ENCODE measurements at regions not wholly inside any gene's neighbourhood (a gene's known extent, or its start where the extent isn't known, plus 50 kb on each side); places are given as distances from the start of the nearest gene placed in this dataset.

- no peak overlapping the region for H3K27ac ChIP-seq (ENCODE audit: low read depth in 2 of 2, low read length in 2 of 2)
- TF ChIP-seq, protein P1, sequence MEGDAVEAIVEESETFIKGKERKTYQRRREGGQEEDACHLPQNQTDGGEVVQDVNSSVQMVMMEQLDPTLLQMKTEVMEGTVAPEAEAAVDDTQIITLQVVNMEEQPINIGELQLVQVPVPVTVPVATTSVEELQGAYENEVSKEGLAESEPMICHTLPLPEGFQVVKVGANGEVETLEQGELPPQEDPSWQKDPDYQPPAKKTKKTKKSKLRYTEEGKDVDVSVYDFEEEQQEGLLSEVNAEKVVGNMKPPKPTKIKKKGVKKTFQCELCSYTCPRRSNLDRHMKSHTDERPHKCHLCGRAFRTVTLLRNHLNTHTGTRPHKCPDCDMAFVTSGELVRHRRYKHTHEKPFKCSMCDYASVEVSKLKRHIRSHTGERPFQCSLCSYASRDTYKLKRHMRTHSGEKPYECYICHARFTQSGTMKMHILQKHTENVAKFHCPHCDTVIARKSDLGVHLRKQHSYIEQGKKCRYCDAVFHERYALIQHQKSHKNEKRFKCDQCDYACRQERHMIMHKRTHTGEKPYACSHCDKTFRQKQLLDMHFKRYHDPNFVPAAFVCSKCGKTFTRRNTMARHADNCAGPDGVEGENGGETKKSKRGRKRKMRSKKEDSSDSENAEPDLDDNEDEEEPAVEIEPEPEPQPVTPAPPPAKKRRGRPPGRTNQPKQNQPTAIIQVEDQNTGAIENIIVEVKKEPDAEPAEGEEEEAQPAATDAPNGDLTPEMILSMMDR (IDR thresholded peaks at IDR 0.05; ENCODE audit: borderline replicate concordance, extremely low read depth, insufficient read depth) = no peak
- no peak overlapping the region for H3K4me3 ChIP-seq (ENCODE audit: low read length in 3 of 3)
- peaks cover 3 to 21% (median 7%) of the 10 kb centered on the region in 3 donors for H3K4me1 ChIP-seq (ENCODE audit: control insufficient read depth in 2 of 3, insufficient read depth in 2 of 3, low read depth in 1 of 3, low read length in 3 of 3)
- no peak overlapping the region for H3K9ac ChIP-seq (ENCODE audit: low read length in 3 of 3)
- H3K9me3 ChIP-seq (ENCODE audit: control insufficient read depth in 2 of 3, insufficient read depth in 1 of 3, low read length in 3 of 3) = no peaks in the 10 kb centered on the region
- no peaks in the 10 kb centered on the region for H3K27me3 ChIP-seq (ENCODE audit: control insufficient read depth, insufficient read depth, low read length)
- FAIRE-seq (no peak), DNase-seq (no peak)
- H3K36me3 ChIP-seq (ENCODE audit: control insufficient read depth in 2 of 3, insufficient read depth in 3 of 3, low read length in 3 of 3) = peaks cover 0 to 26% (median 18%) of the 10 kb centered on the region in 3 donors
- intact Hi-C loops (cut with DNase I) = no loop called here
Measured at GRCh38 chr16:31710880-31711279, 162.7 kb upstream of the ZNF267 start.

DNA sequence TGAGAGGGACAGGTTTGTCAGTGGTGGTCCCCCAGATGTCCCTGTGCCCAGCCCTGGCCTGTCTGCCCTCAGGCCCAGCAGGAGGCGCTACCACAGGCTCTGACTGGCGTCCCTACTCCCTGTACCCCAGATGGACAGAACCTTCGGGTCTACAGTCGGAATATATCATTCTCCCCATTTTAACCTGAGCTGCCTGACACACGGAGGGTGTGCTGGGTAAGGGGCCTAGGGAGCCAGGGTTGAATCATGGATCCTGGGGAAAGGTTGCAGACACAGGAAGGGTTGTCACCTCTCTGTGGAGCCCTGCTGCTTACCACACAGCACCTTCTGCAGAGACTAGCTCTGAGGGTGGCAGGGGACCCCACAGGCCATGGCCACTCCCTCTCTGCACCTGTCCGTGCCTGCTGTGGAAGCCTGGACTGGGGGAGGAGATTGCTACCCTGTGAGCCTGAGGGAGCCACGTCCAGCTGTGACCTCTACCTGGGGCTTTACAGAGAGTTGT lies 162.2 kb upstream of the ZNF267 start:
- no peaks in the 10 kb centered on the region for H3K9me3 ChIP-seq (ENCODE audit: control insufficient read depth in 2 of 3, insufficient read depth in 1 of 3, low read length in 3 of 3)
- FAIRE-seq (no peak), DNase-seq (no peak)
- no peaks in the 10 kb centered on the region for H3K27me3 ChIP-seq (ENCODE audit: control insufficient read depth, insufficient read depth, low read length)
- TF ChIP-seq, protein P1 (IDR thresholded peaks at IDR 0.05; ENCODE audit: borderline replicate concordance, extremely low read depth, insufficient read depth) = no peak
- H3K36me3 ChIP-seq (ENCODE audit: control insufficient read depth in 2 of 3, insufficient read depth in 3 of 3, low read length in 3 of 3) = peaks cover 0 to 21% (median 14%) of the 10 kb centered on the region in 3 donors
- no peak overlapping the region for H3K9ac ChIP-seq (ENCODE audit: low read length in 3 of 3)
- peaks cover 3 to 21% (median 7%) of the 10 kb centered on the region in 3 donors for H3K4me1 ChIP-seq (ENCODE audit: control insufficient read depth in 2 of 3, insufficient read depth in 2 of 3, low read depth in 1 of 3, low read length in 3 of 3)
- intact Hi-C loops (cut with DNase I) = no loop called here
- H3K4me3 ChIP-seq (ENCODE audit: low read length in 3 of 3) = no peak overlapping the region
- peak overlapping the region in 1 of 2 donors; percentile 9 for H3K27ac ChIP-seq (ENCODE audit: low read depth in 2 of 2, low read length in 2 of 2)

GRCh38 chr16:31712064-31712540 lies 161.5 kb upstream of the ZNF267 start:
- Histone ChIP-seq H3K4me3 (ENCODE audit: low read length in 3 of 3) (no peak overlapping the region), H3K27me3 (ENCODE audit: control insufficient read depth, insufficient read depth, low read length) (no peaks in the 10 kb centered on the region), H3K9me3 (ENCODE audit: control insufficient read depth in 2 of 3, insufficient read depth in 1 of 3, low read length in 3 of 3) (no peaks in the 10 kb centered on the region), H3K27ac (ENCODE audit: low read depth in 2 of 2, low read length in 2 of 2) (no peak overlapping the region), H3K36me3 (ENCODE audit: control insufficient read depth in 2 of 3, insufficient read depth in 3 of 3, low read length in 3 of 3) (peaks cover 0 to 15% (median 8%) of the 10 kb centered on the region in 3 donors), H3K9ac (ENCODE audit: low read length in 3 of 3) (no peak overlapping the region), H3K4me1 (ENCODE audit: control insufficient read depth in 2 of 3, insufficient read depth in 2 of 3, low read depth in 1 of 3, low read length in 3 of 3) (peaks cover 3 to 21% (median 7%) of the 10 kb centered on the region in 3 donors)
- no peak for FAIRE-seq
- intact Hi-C loops (cut with DNase I) = no loop called here
- no peak for DNase-seq
- TF ChIP-seq, protein P1 (IDR thresholded peaks at IDR 0.05; ENCODE audit: borderline replicate concordance, extremely low read depth, insufficient read depth) = no peak

Data from kidney (tissue), 13 donors.